Left lung (tissue), 4 donors: ENCODE measurements at regions not wholly inside any gene's neighbourhood (a gene's known extent, or its start where the extent isn't known, plus 50 kb on each side); places are given as distances from the start of the nearest gene placed in this dataset.

Source experiments
- ATAC-seq: fragments of 200-7000 bp; cut with Tn5 transposase; one replicate; pipeline ENCODE4 v1.9.1; 2020; ENCODE audit warnings: moderate library complexity
- DNase-seq, 4 donors: peaks; one replicate each; pipeline ENCODE4 v3.0.0-alpha.2; 2013 to 2020
- H3K27ac ChIP-seq, 2 donors: fragments of 200-600 bp; sonication (generic) in 1 of 2; one replicate each; pipeline versions ENCODE4 v1.5.0 to v1.8.0; 2020 to 2021
- H3K27me3 ChIP-seq, 2 donors: fragments of 200-600 bp; sonication (generic) in 1 of 2; one replicate each; pipeline versions ENCODE4 v1.5.0 to v1.8.0; 2020 to 2021
- H3K36me3 ChIP-seq, 2 donors: fragments of 200-600 bp; sonication (generic) in 1 of 2; one replicate each; pipeline versions ENCODE4 v1.5.0 to v1.8.0; 2020 to 2021
- H3K4me1 ChIP-seq, 2 donors: fragments of 200-600 bp; one replicate each; pipeline ENCODE4 v1.8.0; 2021
- H3K4me3 ChIP-seq, 2 donors: fragments of 200-600 bp; sonication (generic) in 1 of 2; one replicate each; pipeline versions ENCODE4 v1.5.0 to v1.8.0; 2020 to 2021; ENCODE audit warnings: mild to moderate bottlenecking in 1 of 2
- H3K9me3 ChIP-seq, 2 donors: fragments of 200-600 bp; sonication (generic) in 1 of 2; one replicate each; pipeline versions ENCODE4 v1.5.0 to v1.8.0; 2020 to 2021
- intact Hi-C, 2 donors: fragments of 100-400 bp; cut with DNase I; formaldehyde crosslinking; loops; one replicate each; pipeline versions ENCODE4 v1.11.2 to v1.14.2; 2022
- TF ChIP-seq, protein P1 (sequence below), 2 donors: fragments of 200-600 bp; sonication (generic) in 1 of 2; IDR thresholded peaks; one replicate each; pipeline versions ENCODE4 v1.5.0 to v1.8.0; 2021; ENCODE audit warnings: antibody characterized with exemption in 2 of 2
- donor health status: DM: no; HTN: yes; CAD: no.
- donor health status: DM: no; HTN: no; CAD: no.

DNA sequence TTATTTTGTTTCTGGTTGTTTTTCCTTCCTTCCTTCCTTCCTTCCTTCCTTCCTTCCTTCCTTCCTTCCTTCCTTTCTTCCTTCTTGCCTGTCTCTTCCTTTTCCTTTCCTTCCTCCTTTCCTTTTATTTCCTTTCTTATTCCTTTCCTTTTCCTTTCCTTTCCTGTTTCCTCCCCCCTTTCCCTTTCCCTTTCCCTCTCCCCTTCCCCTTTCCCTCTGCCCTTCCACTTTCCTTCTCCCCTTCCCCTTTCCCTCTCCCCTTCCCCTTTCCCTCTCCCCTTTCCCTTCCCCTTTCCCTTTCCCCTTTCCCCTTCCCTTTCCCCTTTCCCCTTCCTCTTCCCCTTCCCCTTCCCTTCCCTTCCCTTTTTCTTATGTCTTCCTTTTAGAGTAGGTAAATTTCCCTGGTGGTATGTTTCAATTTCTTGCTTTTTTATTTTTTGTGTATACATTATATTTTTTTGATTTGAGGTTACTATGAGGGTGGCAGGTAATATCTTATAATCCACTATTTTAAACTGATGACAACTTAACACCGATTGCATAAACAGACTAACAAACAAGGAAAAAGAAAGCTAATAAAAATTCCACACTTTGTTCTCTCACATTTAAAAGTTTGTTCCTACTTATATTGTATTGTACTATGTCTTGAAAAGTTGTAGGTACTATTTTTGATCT lies 311.0 kb upstream of the FSHR start:
- Histone ChIP-seq H3K9me3 (peaks cover 0 to 25% of the 10 kb centered on the region in 2 donors), H3K4me3 (no peak overlapping the region), H3K27me3 (no peaks in the 10 kb centered on the region), H3K36me3 (no peaks in the 10 kb centered on the region), H3K4me1 (no peaks in the 10 kb centered on the region), H3K27ac (no peak overlapping the region)
- ATAC-seq = no peak
- no peak for DNase-seq
- TF ChIP-seq, protein P1, sequence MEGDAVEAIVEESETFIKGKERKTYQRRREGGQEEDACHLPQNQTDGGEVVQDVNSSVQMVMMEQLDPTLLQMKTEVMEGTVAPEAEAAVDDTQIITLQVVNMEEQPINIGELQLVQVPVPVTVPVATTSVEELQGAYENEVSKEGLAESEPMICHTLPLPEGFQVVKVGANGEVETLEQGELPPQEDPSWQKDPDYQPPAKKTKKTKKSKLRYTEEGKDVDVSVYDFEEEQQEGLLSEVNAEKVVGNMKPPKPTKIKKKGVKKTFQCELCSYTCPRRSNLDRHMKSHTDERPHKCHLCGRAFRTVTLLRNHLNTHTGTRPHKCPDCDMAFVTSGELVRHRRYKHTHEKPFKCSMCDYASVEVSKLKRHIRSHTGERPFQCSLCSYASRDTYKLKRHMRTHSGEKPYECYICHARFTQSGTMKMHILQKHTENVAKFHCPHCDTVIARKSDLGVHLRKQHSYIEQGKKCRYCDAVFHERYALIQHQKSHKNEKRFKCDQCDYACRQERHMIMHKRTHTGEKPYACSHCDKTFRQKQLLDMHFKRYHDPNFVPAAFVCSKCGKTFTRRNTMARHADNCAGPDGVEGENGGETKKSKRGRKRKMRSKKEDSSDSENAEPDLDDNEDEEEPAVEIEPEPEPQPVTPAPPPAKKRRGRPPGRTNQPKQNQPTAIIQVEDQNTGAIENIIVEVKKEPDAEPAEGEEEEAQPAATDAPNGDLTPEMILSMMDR (IDR thresholded peaks at IDR 0.05) = no peak
- intact Hi-C loops = no loop called here

- Histone ChIP-seq H3K27me3 (no peaks in the 10 kb centered on the region), H3K36me3 (no peaks in the 10 kb centered on the region), H3K4me3 (no peak overlapping the region), H3K4me1 (no peaks in the 10 kb centered on the region), H3K27ac (no peak overlapping the region), H3K9me3 (peaks cover 0 to 7% of the 10 kb centered on the region in 2 donors)
- TF ChIP-seq, protein P1 (IDR thresholded peaks at IDR 0.05) = no peak
- ATAC-seq (no peak), DNase-seq (no peak)
- intact Hi-C loops = no loop called here
These were observed 305.1 kb upstream of the FSHR start for GRCh38 chr2:49459314-49459993.

- DNase-seq (no peak), ATAC-seq (no peak)
- Histone ChIP-seq H3K9me3 (no peaks in the 10 kb centered on the region), H3K27me3 (peaks cover 0 to 4% of the 10 kb centered on the region in 2 donors), H3K4me1 (no peaks in the 10 kb centered on the region), H3K36me3 (no peaks in the 10 kb centered on the region), H3K4me3 (no peak overlapping the region), H3K27ac (no peak overlapping the region)
- TF ChIP-seq, protein P1 (IDR thresholded peaks at IDR 0.05) = no peak
- intact Hi-C loops = no loop called here
These were observed 289.7 kb upstream of the FSHR start for GRCh38 chr2:49444005-49444404.

DNA sequence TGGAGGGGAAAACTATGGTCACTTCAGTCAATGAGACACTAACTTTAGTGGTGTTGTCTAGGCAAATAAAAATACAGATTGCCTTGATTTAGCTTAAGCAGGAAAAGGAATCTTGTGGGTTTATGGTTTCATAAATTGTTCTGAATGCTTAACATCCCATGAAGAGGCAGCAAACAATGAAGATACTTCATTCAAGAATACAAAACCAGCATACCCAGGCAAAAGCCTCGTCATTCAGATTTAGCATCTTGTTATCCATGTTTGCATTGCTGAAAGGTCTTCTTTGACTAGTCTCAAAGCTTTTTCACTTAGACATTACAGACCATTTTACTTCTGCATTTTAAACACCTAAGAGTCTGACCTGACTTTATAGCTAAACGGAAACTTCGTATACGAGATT lies 272.7 kb upstream of the FSHR start:
- ATAC-seq (no peak), DNase-seq (no peak)
- Histone ChIP-seq H3K4me3 (no peak overlapping the region), H3K27ac (no peak overlapping the region), H3K4me1 (no peaks in the 10 kb centered on the region), H3K27me3 (no peaks in the 10 kb centered on the region), H3K36me3 (no peaks in the 10 kb centered on the region), H3K9me3 (peaks cover 0 to 2% of the 10 kb centered on the region in 2 donors)
- TF ChIP-seq, protein P1 (IDR thresholded peaks at IDR 0.05) = no peak
- intact Hi-C loops = no loop called here

DNA sequence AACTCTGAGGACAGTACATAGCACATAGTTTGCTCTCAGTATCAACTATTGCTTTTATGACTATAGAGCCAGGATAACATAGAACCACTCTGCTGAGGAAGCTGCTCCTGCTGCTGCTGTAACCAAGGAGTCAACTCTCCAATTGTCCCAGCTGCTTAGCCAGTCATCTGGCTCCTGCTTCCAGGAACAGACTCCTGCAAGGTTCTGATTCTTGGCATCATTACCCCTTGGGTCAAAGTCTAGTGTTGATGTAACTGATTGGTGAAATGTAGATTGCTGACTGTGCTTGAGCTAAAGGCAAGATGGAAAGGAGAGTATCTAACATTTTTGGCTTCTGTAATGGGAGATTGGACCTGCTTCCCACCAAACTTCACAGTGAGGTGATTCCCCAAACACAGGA lies 261.9 kb upstream of the FSHR start:
- ATAC-seq = no peak
- TF ChIP-seq, protein P1 (IDR thresholded peaks at IDR 0.05) = no peak
- Histone ChIP-seq H3K27me3 (no peaks in the 10 kb centered on the region), H3K36me3 (no peaks in the 10 kb centered on the region), H3K9me3 (no peaks in the 10 kb centered on the region), H3K4me1 (no peaks in the 10 kb centered on the region), H3K4me3 (no peak overlapping the region), H3K27ac (no peak overlapping the region)
- no peak for DNase-seq
- intact Hi-C loops = no loop called here
